Testis (tissue), 2 donors: ENCODE measurements at regions not wholly inside any gene's neighbourhood (a gene's known extent, or its start where the extent isn't known, plus 50 kb on each side); places are given as distances from the start of the nearest gene placed in this dataset.

ENCODE experiments used
- CTCF ChIP-seq, 3 experiments: fragments of 450-650 bp in 2 of 3; fragments of 200-600 bp in 1 of 3; sonication (generic) in 1 of 3; IDR thresholded peaks; one replicate each; pipeline ENCODE4 v1.5.1; 2016 to 2019; ENCODE audit warnings: antibody characterized with exemption in 3 of 3, mild to moderate bottlenecking in 2 of 3, moderate library complexity in 1 of 3
- POLR2A ChIP-seq: fragments of 450-650 bp; IDR thresholded peaks from one replicate; pipeline ENCODE4 v1.6.1; 2017; ENCODE audit warnings: antibody characterized with exemption, mild to moderate bottlenecking, moderate library complexity

GRCh38 chr5:88937406-88937805 lies 54.4 kb upstream of the MEF2C start:
- no peak for TF ChIP-seq CTCF (IDR thresholded peaks at IDR 0.05)
- TF ChIP-seq POLR2A: no peak
